ENCODE measurements at regions not wholly inside any gene's neighbourhood (a gene's known extent, or its start where the extent isn't known, plus 50 kb on each side); places are given as distances from the start of the nearest gene placed in this dataset.

DNA sequence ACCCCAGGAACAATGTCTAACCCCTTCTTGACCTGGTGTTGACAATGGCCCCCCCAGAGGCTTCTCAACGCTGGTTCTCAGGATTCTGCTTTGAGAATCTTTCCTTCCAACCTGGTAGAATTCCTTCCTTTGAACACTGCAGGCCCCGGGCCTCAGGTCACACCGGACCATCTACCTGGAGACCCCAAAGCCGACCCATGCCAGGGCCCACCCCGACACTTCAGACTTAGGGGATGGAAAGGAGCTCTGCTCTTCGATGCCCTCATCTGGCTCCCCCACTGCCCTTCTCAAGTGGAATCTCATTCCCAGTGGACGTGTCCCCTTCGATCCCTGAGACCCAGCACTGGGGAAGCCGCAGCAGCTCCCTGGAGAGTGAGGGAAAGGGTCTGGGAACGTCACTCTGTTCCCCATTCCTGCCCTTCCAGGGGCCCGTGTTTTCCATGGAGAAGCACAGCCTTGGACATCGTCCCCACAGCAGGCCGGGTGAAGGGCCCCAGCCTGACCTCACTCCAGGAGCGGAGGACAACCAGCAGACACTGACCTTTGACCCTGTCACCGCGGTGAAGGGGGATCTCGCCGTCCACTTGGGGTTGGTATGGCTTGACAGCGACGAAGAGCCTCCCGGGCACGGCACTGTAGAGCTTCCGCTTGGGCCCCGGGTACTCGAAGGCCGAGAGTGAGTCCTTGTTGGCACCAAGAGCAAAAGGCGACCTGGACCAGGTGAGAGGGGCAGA lies 408.3 kb downstream of the CTTN start:
- no peak for TF ChIP-seq ZFX (IDR thresholded peaks at IDR 0.05; ENCODE audit: borderline replicate concordance)
- TF ChIP-seq, protein P1, sequence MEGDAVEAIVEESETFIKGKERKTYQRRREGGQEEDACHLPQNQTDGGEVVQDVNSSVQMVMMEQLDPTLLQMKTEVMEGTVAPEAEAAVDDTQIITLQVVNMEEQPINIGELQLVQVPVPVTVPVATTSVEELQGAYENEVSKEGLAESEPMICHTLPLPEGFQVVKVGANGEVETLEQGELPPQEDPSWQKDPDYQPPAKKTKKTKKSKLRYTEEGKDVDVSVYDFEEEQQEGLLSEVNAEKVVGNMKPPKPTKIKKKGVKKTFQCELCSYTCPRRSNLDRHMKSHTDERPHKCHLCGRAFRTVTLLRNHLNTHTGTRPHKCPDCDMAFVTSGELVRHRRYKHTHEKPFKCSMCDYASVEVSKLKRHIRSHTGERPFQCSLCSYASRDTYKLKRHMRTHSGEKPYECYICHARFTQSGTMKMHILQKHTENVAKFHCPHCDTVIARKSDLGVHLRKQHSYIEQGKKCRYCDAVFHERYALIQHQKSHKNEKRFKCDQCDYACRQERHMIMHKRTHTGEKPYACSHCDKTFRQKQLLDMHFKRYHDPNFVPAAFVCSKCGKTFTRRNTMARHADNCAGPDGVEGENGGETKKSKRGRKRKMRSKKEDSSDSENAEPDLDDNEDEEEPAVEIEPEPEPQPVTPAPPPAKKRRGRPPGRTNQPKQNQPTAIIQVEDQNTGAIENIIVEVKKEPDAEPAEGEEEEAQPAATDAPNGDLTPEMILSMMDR (IDR thresholded peaks at IDR 0.05), result no peak
- no peak overlapping the region for H3K27ac ChIP-seq

DNA sequence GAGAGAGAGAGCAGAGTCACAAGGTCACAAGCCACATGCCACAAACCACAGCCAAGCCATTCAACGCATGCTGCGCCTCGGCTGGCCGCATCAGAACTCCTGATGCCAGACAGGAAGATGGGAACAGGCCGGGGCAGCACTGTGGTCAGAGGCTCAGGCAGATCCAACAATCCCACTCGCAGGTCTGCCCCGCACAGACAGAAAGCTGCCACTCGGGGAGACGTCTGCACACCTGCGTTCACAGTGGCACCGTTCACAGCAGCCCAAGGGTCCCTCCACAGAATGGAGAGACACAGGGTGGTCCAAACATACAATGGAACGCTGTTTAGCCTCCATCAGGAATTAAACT lies 408.8 kb downstream of the CTTN start:
- TF ChIP-seq, protein P1 (IDR thresholded peaks at IDR 0.05), result no peak
- TF ChIP-seq ZFX (IDR thresholded peaks at IDR 0.05; ENCODE audit: borderline replicate concordance), result no peak
- H3K27ac ChIP-seq, result no peak overlapping the region

- TF ChIP-seq, protein P1 (IDR thresholded peaks at IDR 0.05), result no peak
- no peak for TF ChIP-seq ZFX (IDR thresholded peaks at IDR 0.05; ENCODE audit: borderline replicate concordance)
Measured at GRCh38 chr11:70808686-70809375, 410.5 kb downstream of the CTTN start.

DNA sequence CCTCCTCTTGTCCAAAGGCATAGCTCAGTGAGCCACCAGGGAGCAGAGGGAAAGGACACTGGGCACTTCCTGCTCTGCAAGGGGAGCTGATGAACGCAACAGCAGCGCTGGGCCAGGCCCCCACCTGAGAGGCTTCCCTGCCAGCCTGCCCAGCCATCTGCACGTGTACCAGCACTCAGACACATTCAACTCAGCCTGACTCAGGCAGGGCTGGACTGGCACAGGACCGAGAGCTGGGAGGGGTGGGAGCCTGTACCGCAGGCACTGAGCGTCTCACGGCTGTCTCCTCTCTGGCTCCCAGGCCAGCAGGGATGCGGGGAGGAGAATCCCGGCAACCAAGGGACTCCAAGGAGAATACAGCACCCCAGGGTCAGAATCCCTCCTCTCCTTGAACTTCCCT lies 411.8 kb downstream of the CTTN start:
- TF ChIP-seq, protein P1 (IDR thresholded peaks at IDR 0.05), result no peak
- no peak for TF ChIP-seq ZFX (IDR thresholded peaks at IDR 0.05; ENCODE audit: borderline replicate concordance)
- no peak overlapping the region for H3K27ac ChIP-seq

More at GRCh38 chr11:70808686-70809375, 410.5 kb downstream of the CTTN start:
- no peak overlapping the region for H3K27ac ChIP-seq

- H3K27ac ChIP-seq, result no peak overlapping the region
- TF ChIP-seq ZFX (IDR thresholded peaks at IDR 0.05; ENCODE audit: borderline replicate concordance), result no peak
- TF ChIP-seq, protein P1 (IDR thresholded peaks at IDR 0.05), result no peak
Measured at GRCh38 chr11:70810681-70811080, 412.4 kb downstream of the CTTN start.

- no peak overlapping the region for H3K27ac ChIP-seq
- TF ChIP-seq, protein P1 (IDR thresholded peaks at IDR 0.05), result no peak
- TF ChIP-seq ZFX (IDR thresholded peaks at IDR 0.05; ENCODE audit: borderline replicate concordance), result no peak
Measured at GRCh38 chr11:70811483-70811882, 413.2 kb downstream of the CTTN start.

GRCh38 chr11:70811915-70812314 lies 413.6 kb downstream of the CTTN start:
- no peak overlapping the region for H3K27ac ChIP-seq
- TF ChIP-seq, protein P1 (IDR thresholded peaks at IDR 0.05), result no peak
- no peak for TF ChIP-seq ZFX (IDR thresholded peaks at IDR 0.05; ENCODE audit: borderline replicate concordance)
